ENCODE measurements at regions not wholly inside any gene's neighbourhood (a gene's known extent, or its start where the extent isn't known, plus 50 kb on each side); places are given as distances from the start of the nearest gene placed in this dataset.

DNA sequence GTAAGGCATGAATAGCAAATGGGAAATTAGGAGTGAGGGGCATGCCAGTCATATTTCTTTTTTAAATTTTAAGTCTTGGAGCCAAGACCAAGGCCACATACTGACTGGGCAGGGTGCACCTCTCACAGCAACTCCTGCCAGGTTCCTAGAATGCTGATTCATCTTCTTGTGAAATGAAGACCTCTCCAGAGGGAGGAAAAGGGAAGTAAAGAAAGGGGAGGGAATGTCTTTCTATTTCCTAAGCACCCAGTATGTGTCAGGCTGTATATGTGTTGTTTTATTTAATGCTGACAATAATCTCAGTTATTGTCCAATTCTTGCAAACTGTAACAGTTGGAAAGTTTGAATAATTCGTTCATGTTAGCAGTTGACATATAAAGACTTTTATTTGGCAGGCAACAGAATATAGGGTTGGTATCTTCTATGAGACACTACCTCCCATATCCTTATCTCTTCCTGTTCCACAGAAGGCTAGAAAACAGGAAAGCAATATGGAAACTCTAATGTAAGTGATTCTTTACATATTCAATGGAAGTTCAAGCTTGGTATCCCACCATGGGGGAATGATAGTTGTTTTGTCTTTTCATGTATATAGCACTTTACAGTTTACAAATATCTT is 259.1 kb upstream of the USP24 start:
- TF ChIP-seq, protein P1, sequence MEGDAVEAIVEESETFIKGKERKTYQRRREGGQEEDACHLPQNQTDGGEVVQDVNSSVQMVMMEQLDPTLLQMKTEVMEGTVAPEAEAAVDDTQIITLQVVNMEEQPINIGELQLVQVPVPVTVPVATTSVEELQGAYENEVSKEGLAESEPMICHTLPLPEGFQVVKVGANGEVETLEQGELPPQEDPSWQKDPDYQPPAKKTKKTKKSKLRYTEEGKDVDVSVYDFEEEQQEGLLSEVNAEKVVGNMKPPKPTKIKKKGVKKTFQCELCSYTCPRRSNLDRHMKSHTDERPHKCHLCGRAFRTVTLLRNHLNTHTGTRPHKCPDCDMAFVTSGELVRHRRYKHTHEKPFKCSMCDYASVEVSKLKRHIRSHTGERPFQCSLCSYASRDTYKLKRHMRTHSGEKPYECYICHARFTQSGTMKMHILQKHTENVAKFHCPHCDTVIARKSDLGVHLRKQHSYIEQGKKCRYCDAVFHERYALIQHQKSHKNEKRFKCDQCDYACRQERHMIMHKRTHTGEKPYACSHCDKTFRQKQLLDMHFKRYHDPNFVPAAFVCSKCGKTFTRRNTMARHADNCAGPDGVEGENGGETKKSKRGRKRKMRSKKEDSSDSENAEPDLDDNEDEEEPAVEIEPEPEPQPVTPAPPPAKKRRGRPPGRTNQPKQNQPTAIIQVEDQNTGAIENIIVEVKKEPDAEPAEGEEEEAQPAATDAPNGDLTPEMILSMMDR (IDR thresholded peaks at IDR 0.05; ENCODE audit: low read depth, low read length, missing control alignments): no peak
- DNase-seq (ENCODE audit: low read depth): no peak
- no peak overlapping the region for H3K4me3 ChIP-seq (ENCODE audit: low read depth, low read length)

DNA sequence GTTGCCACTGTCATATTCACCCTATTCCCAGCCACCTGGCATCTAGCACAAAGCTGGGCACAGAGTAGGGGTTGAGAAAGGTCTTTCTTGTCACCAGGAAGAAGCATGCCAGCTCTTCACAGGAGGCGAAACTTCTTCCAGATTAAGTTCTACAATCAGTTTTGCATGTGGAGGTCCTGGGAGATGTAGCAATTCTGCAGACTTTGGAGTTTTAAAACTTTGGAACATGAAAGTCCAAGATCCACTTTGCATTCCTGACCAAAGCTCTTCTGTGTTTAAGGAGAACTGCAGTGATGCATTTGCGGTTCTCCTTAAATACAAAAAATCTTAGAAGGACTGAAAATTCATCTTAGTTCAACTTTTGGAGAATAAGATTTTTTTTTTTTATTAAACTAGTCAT is 258.5 kb upstream of the USP24 start:
- DNase-seq (ENCODE audit: low read depth): no peak
- H3K4me3 ChIP-seq (ENCODE audit: low read depth, low read length): no peak overlapping the region
- TF ChIP-seq, protein P1 (IDR thresholded peaks at IDR 0.05; ENCODE audit: low read depth, low read length, missing control alignments): no peak

DNA sequence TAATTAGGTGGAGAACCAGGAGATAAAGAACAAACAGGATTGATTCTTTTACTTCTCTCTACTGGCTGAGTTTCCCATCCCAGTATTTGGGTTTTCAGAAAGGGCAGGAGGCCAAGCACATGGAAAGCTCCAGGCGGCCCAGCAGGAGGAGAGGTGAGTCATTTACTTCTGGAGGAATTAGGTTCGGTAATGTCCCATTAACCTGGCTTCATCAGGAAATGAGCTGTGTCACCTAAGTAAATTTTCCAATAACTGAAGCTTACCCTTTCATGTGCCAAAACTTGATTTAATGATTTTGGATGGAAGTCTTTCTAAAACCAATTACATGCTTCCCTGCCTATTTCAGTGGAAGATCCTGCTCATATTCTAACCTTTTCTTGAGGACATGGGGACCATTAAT is 257.6 kb upstream of the USP24 start:
- H3K4me3 ChIP-seq (ENCODE audit: low read depth, low read length): no peak overlapping the region
- DNase-seq (ENCODE audit: low read depth): no peak
- TF ChIP-seq, protein P1 (IDR thresholded peaks at IDR 0.05; ENCODE audit: low read depth, low read length, missing control alignments): no peak

DNA sequence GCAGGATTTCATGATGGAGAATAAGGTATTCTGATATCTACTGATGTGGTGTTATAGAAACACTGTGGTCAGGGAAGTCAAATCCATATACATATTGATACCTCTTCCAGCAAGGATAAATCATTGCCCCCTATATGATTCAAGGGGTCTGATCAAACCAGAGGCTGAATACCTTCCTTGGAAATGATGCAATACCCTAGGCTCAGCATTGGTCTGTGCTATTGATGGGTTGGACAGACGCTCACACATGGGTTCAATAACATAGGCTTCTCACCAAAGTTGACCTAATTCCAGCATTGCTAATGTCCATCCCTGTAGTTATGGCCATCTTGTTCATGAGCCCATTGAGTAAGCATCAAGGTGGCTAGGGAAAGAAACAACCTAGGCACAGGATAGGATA is 257.0 kb upstream of the USP24 start:
- no peak overlapping the region for H3K4me3 ChIP-seq (ENCODE audit: low read depth, low read length)
- no peak for DNase-seq (ENCODE audit: low read depth)
- TF ChIP-seq, protein P1 (IDR thresholded peaks at IDR 0.05; ENCODE audit: low read depth, low read length, missing control alignments): no peak

DNA sequence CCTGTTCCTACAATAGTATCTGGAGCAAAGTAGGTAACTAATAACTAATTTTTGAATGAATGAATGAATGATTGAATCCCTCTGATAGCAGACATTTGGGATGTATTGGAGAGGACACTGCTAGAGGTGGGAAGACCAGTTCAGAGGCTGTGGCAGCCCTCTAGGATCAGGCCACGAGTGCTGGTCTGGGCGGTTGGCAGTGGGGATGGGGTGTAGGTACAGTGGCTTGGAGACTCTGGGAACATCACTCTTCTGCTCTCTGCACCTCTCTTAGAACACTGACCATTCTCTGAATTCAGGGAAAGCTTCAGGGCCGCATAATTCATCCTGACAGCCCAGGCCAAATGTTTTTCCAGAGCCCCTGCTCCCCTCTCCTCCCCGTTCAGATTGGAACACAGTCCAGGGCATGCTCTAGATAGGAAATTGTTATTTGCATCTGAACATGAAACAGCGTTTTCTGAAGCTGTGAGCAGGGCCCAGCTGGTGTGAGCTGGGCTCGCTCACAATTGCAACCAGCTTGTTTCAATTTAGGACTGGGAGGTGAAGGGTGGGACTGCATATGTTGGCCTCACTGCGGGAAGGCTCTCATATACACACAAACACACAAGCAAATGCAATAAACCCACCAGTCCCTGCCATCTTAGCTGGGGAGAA is 253.1 kb upstream of the USP24 start:
- TF ChIP-seq, protein P1 (IDR thresholded peaks at IDR 0.05; ENCODE audit: low read depth, low read length, missing control alignments): no peak
- H3K4me3 ChIP-seq (ENCODE audit: low read depth, low read length): no peak overlapping the region
- no peak for DNase-seq (ENCODE audit: low read depth)

DNA sequence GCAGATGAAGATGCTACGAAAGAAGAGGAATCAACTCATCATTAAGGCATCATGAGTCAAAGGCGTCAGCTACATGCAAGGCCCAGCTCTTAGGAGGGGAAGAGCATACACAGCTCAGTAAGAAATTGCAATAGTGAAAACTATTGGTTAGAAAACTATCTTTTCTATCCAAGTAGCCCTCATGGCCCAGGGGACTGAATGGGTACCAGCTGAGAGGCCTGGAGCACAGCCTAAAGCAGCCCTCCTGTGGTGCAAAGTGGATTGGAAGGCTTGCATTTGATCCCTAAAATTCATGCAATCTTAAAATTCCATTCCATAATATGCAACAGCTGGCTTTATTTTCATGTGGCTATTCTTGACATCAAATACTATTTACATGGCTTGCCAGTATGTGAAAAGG is 251.8 kb upstream of the USP24 start:
- no peak overlapping the region for H3K4me3 ChIP-seq (ENCODE audit: low read depth, low read length)
- TF ChIP-seq, protein P1 (IDR thresholded peaks at IDR 0.05; ENCODE audit: low read depth, low read length, missing control alignments): no peak
- DNase-seq (ENCODE audit: low read depth): no peak

DNA sequence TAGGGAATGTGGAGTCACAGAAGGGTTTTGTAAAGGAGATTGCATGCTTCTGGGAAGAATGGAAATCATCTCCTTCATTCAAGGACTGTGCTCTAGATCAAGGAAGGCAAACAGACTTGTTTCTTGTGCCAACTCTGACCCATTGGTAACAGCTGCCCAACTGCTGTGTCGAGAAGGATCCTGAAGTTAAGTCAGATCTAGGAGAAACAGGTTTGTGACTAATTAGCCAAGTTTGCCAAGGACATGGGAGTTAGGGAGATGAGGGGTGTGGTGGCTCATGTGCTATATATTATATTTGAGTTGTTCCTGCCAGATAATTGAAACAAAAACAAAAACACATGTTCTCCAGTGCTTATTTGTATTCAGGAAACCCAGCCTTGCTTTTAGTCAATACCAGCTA is 251.2 kb upstream of the USP24 start:
- TF ChIP-seq, protein P1 (IDR thresholded peaks at IDR 0.05; ENCODE audit: low read depth, low read length, missing control alignments): no peak
- H3K4me3 ChIP-seq (ENCODE audit: low read depth, low read length): no peak overlapping the region
- DNase-seq (ENCODE audit: low read depth): no peak

All from GM12864 (cell line).